ENCODE measurements at regions not wholly inside any gene's neighbourhood (a gene's known extent, or its start where the extent isn't known, plus 50 kb on each side); places are given as distances from the start of the nearest gene placed in this dataset.

DNA sequence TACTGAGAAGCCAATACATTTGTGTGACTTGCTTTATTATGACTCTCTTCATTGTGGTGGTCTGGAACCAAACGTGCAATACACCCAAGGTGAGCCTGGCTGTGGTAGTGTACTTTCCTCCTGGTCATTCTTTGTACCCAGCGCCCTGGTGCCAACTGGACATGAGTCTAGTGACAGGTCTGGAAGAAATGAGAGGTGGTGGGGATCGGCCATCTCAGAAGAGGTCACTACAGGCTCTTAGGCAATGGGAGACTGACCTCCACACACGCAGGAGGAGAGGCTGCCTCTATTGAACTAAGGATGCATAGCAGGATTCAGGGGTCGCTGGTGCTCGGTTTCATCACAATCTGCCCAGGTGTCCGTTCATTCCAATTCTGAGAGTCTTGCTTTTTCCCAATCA lies 56.4 kb upstream of the RTL6 start:
- DNase-seq (ENCODE audit: low spot score): no peak

DNA sequence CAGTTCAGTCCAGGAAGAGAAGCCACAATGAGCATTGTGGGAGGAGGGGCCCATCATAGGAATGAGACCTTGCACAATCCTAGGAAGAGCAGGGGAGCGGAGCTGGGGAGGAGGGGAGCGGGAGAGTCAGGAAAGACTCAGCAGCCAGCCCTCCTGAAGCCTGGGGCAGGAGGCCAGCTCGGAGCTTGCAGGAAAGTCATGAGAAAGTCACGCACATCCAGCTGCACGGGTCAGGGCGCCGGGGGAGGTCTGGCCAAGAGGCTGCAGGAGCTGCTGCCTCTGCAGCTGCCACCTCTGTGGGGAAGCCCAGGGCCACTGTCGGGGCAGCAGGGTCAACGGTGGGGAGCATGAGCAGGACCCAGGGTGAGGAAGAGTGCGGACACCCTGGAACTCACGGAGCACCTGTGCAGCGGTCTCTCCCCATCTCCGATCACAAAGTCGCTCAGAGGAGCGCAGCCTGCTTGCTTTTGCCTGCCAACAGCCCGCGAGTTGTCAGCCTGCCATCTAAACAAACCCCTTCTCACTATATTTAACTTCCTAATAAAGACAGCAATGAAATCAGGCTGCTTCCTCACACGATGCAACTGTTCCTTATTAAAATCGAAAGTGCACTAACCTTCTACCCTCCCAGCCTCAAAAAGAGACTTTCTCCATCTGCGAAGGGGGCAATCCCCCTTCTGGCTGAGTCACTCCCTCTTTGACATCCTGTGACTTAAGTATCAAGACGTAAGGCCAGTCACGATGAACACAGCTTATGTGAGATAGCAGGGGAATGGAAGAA lies 52.9 kb upstream of the RTL6 start:
- DNase-seq (ENCODE audit: low spot score): peak; percentile 81

DNA sequence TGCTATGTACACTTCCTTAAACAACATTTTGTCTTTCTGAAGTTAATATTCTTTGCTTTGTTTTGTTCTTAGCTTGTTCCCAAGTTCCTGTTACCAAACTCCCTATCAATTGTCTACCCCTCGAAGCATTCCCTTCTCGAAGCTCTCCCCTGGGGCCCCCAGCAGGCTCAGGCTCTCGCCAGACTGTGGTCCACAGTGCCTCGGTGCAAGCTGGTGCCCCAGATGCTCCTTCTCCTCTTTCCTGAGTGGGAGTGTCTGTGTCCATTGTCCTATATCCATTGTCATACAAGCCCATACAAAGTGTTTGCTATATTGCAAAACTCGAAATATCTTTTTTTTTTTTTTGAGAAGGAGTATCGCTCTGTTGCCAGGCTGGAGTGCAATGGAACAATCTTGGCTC lies 51.7 kb upstream of the RTL6 start:
- DNase-seq (ENCODE audit: low spot score): no peak

DNA sequence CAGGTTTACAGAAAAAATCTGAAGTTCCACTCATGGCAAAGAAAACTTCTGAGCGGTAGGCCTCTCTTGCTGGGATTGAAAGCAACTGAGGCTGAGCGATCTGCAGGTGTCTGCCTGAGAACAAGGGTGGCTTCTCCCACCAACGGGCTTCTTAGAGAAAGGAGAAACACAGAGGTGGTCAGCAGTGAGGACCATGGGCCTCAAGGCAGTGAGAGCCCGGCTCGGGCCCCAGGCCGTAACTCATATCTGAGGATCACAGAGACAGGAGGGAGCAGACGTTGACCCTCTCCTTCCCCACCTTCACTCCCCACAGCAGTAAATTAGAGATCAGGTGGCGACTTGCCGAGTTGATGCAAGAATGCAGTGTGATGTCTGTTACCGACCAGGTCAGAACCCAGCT lies 50.9 kb upstream of the RTL6 start:
- DNase-seq (ENCODE audit: low spot score): no peak

Data from left forelimb (tissue), 1 donor.